Keratinocyte (primary cell): ENCODE measurements at regions not wholly inside any gene's neighbourhood (a gene's known extent, or its start where the extent isn't known, plus 50 kb on each side); places are given as distances from the start of the nearest gene placed in this dataset.

Source experiments
- EZH2 ChIP-seq: IDR thresholded peaks from one replicate; pipeline ENCODE4 v1.6.1; 2012; ENCODE audit warnings: inconsistent platforms, mild to moderate bottlenecking, low read length, moderate library complexity
- TF ChIP-seq, protein P1 (sequence below), 3 experiments: IDR thresholded peaks in 1 of 3; conservative IDR thresholded peaks in 1 of 3; optimal IDR thresholded peaks in 1 of 3; 2 replicates in 2 of 3; 3 replicates in 1 of 3; pipeline versions ENCODE3 to v1.5.1; 2011; ENCODE audit warnings: low read length in 3 of 3, mild to moderate bottlenecking in 3 of 3, moderate library complexity in 2 of 3, control low read depth in 1 of 3, inconsistent platforms in 1 of 3; ENCODE audit not compliant: insufficient read depth in 2 of 3; ENCODE audit errors: extremely low read depth in 1 of 3

DNA sequence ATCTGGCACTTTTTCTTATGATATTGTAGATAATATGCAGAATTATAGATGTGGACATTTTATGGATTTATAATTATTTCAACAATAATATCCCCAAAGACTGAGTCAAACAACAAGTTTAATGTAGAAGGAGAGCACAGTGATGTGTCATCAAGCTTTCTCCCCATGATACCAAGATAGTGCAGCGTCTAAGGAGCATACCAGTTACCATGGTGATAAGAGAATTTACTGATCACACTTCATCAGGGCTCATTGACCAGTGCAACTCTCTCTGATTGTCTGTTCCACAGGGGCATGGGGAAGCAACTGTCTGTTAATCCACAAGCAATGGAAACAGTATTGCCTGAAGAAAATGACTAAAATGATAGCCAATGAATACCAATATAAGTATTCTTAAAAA is 209.6 kb upstream of the DPYD start:
- TF ChIP-seq EZH2: no peak
- TF ChIP-seq, protein P1, sequence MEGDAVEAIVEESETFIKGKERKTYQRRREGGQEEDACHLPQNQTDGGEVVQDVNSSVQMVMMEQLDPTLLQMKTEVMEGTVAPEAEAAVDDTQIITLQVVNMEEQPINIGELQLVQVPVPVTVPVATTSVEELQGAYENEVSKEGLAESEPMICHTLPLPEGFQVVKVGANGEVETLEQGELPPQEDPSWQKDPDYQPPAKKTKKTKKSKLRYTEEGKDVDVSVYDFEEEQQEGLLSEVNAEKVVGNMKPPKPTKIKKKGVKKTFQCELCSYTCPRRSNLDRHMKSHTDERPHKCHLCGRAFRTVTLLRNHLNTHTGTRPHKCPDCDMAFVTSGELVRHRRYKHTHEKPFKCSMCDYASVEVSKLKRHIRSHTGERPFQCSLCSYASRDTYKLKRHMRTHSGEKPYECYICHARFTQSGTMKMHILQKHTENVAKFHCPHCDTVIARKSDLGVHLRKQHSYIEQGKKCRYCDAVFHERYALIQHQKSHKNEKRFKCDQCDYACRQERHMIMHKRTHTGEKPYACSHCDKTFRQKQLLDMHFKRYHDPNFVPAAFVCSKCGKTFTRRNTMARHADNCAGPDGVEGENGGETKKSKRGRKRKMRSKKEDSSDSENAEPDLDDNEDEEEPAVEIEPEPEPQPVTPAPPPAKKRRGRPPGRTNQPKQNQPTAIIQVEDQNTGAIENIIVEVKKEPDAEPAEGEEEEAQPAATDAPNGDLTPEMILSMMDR (optimal IDR thresholded peaks at IDR 0.05 in 1 of 3, IDR thresholded peaks at IDR 0.05 in 1 of 3, conservative IDR thresholded peaks at IDR 0.05 in 1 of 3; ENCODE audit: extremely low read depth in 1 of 3, insufficient read depth in 2 of 3, low read length in 3 of 3): no peak
